ENCODE measurements at regions not wholly inside any gene's neighbourhood (a gene's known extent, or its start where the extent isn't known, plus 50 kb on each side); places are given as distances from the start of the nearest gene placed in this dataset.

DNA sequence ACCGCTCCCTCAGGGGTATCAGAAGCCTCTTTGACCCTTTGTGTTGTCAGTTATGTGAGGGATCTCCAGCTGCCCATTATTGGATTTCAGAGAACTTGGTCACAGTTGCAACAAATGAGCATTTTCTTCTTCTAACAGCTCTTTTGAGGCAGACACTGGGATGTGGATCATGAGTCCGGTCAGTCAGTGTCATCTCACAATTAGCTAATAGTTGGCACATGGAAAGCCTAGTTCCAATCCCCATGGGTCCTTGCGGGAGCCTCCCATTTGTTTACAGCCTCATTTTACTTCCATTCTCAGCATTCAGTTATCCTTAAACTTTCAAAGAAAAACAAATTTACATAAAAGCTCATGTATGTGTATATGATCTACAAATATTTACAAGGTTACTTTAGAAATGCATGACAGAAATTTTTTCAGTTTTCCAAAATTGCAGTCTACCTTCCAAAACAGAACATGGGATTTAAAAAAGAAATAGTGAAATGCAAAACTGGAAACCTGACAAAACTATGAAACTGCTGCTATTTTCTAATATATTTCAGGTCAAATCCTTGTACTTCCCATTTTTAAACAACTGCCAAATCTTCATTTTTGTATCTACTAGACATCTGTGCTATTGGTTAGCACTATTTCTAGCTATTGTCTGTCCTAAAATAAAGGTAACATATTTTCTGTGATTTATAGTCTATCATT lies 547.1 kb upstream of the ZEB2 start:
- TF ChIP-seq, protein P1, sequence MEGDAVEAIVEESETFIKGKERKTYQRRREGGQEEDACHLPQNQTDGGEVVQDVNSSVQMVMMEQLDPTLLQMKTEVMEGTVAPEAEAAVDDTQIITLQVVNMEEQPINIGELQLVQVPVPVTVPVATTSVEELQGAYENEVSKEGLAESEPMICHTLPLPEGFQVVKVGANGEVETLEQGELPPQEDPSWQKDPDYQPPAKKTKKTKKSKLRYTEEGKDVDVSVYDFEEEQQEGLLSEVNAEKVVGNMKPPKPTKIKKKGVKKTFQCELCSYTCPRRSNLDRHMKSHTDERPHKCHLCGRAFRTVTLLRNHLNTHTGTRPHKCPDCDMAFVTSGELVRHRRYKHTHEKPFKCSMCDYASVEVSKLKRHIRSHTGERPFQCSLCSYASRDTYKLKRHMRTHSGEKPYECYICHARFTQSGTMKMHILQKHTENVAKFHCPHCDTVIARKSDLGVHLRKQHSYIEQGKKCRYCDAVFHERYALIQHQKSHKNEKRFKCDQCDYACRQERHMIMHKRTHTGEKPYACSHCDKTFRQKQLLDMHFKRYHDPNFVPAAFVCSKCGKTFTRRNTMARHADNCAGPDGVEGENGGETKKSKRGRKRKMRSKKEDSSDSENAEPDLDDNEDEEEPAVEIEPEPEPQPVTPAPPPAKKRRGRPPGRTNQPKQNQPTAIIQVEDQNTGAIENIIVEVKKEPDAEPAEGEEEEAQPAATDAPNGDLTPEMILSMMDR (IDR thresholded peaks at IDR 0.05): no peak
- TF ChIP-seq POLR2A (IDR thresholded peaks at IDR 0.05): no peak

Data from uterus (tissue), 2 donors.